H9 (cell line): ENCODE measurements at regions not wholly inside any gene's neighbourhood (a gene's known extent, or its start where the extent isn't known, plus 50 kb on each side); places are given as distances from the start of the nearest gene placed in this dataset.

Experiments
- DNase-seq: peaks from one replicate; pipeline ENCODE4 v3.0.0-alpha.2; 2017
- H2AFZ ChIP-seq: one replicate; pipeline ENCODE4 v1.6.1; 2013; ENCODE audit warnings: mild to moderate bottlenecking, low read length, control low read depth, moderate library complexity
- H2AK5ac ChIP-seq: 2 replicates; pipeline ENCODE4 v1.6.1; 2013; ENCODE audit warnings: low read length, control low read depth, mixed read lengths; ENCODE audit not compliant: insufficient read length
- H2BK120ac ChIP-seq: one replicate; pipeline ENCODE4 v1.6.1; 2013; ENCODE audit warnings: low read depth, mild to moderate bottlenecking, low read length, control low read depth, inconsistent platforms; ENCODE audit not compliant: poor library complexity, severe bottlenecking
- H2BK12ac ChIP-seq: 2 replicates; pipeline ENCODE4 v1.6.1; 2013; ENCODE audit warnings: low read length, control low read depth, mixed read lengths, low read depth; ENCODE audit not compliant: insufficient read length
- H2BK15ac ChIP-seq: 2 replicates; pipeline ENCODE4 v1.6.1; 2013; ENCODE audit warnings: low read depth, low read length, control low read depth
- H2BK20ac ChIP-seq: one replicate; pipeline ENCODE4 v1.6.1; 2013; ENCODE audit warnings: low read depth, mild to moderate bottlenecking, low read length, control low read depth, inconsistent platforms; ENCODE audit not compliant: poor library complexity, severe bottlenecking
- H2BK5ac ChIP-seq: 2 replicates; pipeline ENCODE4 v1.6.1; 2013; ENCODE audit warnings: low read length, control low read depth, mixed read lengths; ENCODE audit not compliant: insufficient read length
- H3K14ac ChIP-seq: 2 replicates; pipeline ENCODE4 v1.6.1; 2013; ENCODE audit warnings: low read length, control low read depth; ENCODE audit not compliant: insufficient read depth
- H3K18ac ChIP-seq: 2 replicates; pipeline ENCODE4 v1.6.1; 2013; ENCODE audit warnings: low read depth, mild to moderate bottlenecking, mixed read lengths, low read length, control low read depth; ENCODE audit not compliant: insufficient read length
- H3K23ac ChIP-seq: 2 replicates; pipeline ENCODE4 v1.6.1; 2013; ENCODE audit warnings: low read length, control low read depth, mixed read lengths, low read depth; ENCODE audit not compliant: insufficient read length
- H3K23me2 ChIP-seq: 2 replicates; pipeline ENCODE4 v1.6.1; 2013; ENCODE audit warnings: low read depth, mild to moderate bottlenecking, mixed read lengths, low read length, control low read depth; ENCODE audit not compliant: insufficient read length, poor library complexity, severe bottlenecking
- H3K27ac ChIP-seq: 2 replicates; pipeline ENCODE4 v1.5.1; 2013; ENCODE audit warnings: low read length, control low read depth, mixed read lengths, low read depth; ENCODE audit not compliant: insufficient read length
- H3K27me3 ChIP-seq: 2 replicates; pipeline ENCODE4 v1.6.1; 2013; ENCODE audit warnings: low read length, control low read depth, inconsistent platforms; ENCODE audit not compliant: insufficient read depth
- H3K4ac ChIP-seq: 2 replicates; pipeline ENCODE4 v1.6.1; 2013; ENCODE audit warnings: low read depth, mild to moderate bottlenecking, control low read depth, inconsistent platforms, low read length, moderate library complexity
- H3K4me1 ChIP-seq: 2 replicates; pipeline ENCODE4 v1.6.1; 2013; ENCODE audit warnings: low read length, control low read depth, inconsistent platforms; ENCODE audit not compliant: insufficient read depth
- H3K4me2 ChIP-seq: 2 replicates; pipeline ENCODE4 v1.6.1; 2013; ENCODE audit warnings: low read length, control low read depth, mixed read lengths; ENCODE audit not compliant: insufficient read length, insufficient read depth
- H3K56ac ChIP-seq: 2 replicates; pipeline ENCODE4 v1.6.1; 2013; ENCODE audit warnings: low read depth, mild to moderate bottlenecking, mixed read lengths, low read length, control low read depth; ENCODE audit not compliant: insufficient read length
- H3K79me1 ChIP-seq: 2 replicates; pipeline ENCODE4 v1.6.1; 2013; ENCODE audit warnings: low read depth, mild to moderate bottlenecking, moderate library complexity, low read length, control low read depth, inconsistent platforms; ENCODE audit not compliant: insufficient read depth, poor library complexity, severe bottlenecking
- H3K79me2 ChIP-seq: 2 replicates; pipeline ENCODE4 v1.6.1; 2013; ENCODE audit warnings: low read length, control low read depth, inconsistent platforms; ENCODE audit not compliant: insufficient read depth
- H3K9ac ChIP-seq: 2 replicates; pipeline ENCODE4 v1.6.1; 2013; ENCODE audit warnings: low read length, control low read depth, mixed read lengths; ENCODE audit not compliant: insufficient read length; ENCODE audit errors: extremely low read depth
- H3K9me3 ChIP-seq: one replicate; pipeline ENCODE4 v1.6.1; 2013; ENCODE audit warnings: low read depth, low read length, inconsistent platforms; ENCODE audit not compliant: control insufficient read depth
- H3T11ph ChIP-seq: one replicate; pipeline ENCODE4 v1.6.1; 2013; ENCODE audit warnings: mild to moderate bottlenecking, low read length, control low read depth, inconsistent platforms
- H4K20me1 ChIP-seq: one replicate; pipeline ENCODE4 v1.6.1; 2013; ENCODE audit not compliant: control insufficient read depth, insufficient read length, insufficient read depth
- H4K5ac ChIP-seq: 2 replicates; pipeline ENCODE4 v1.6.1; 2013; ENCODE audit warnings: low read depth, mild to moderate bottlenecking, mixed read lengths, low read length, control low read depth; ENCODE audit not compliant: insufficient read length
- H4K8ac ChIP-seq: replicated peaks from 2 replicates; pipeline ENCODE4 v1.6.1; 2013; ENCODE audit warnings: low read length, control low read depth, mixed read lengths, low read depth; ENCODE audit not compliant: insufficient read length
- H4K91ac ChIP-seq: 2 replicates; pipeline ENCODE4 v1.6.1; 2013; ENCODE audit warnings: low read depth, mild to moderate bottlenecking, moderate library complexity, mixed read lengths, low read length, control low read depth; ENCODE audit not compliant: insufficient read length
- H3K27ac Mint-ChIP-seq, 3 experiments: 2 replicates in 2 of 3; 3 replicates in 1 of 3; pipeline ENCODE4 v1.8.0; 2020 to 2021; ENCODE audit warnings: mixed read lengths in 3 of 3, mild to moderate bottlenecking in 1 of 3, moderate library complexity in 1 of 3
- H3K27me3 Mint-ChIP-seq: 2 replicates; pipeline ENCODE4 v1.8.0; 2021; ENCODE audit warnings: low read depth, mild to moderate bottlenecking, moderate library complexity, mixed read lengths
- H3K36me3 Mint-ChIP-seq, 3 experiments: 2 replicates in 2 of 3; 3 replicates in 1 of 3; pipeline ENCODE4 v1.8.0; 2020 to 2021; ENCODE audit warnings: low read depth in 3 of 3, mixed read lengths in 3 of 3; ENCODE audit not compliant: insufficient read depth in 1 of 3
- H3K4me1 Mint-ChIP-seq, 2 experiments: 2 replicates each; pipeline ENCODE4 v1.8.0; 2020; ENCODE audit warnings: mixed read lengths in 2 of 2
- H3K4me3 Mint-ChIP-seq, 2 experiments: 2 replicates in 1 of 2; 3 replicates in 1 of 2; pipeline ENCODE4 v1.8.0; 2020 to 2021; ENCODE audit warnings: mild to moderate bottlenecking in 2 of 2, mixed read lengths in 2 of 2, moderate library complexity in 1 of 2
- H3K9me3 Mint-ChIP-seq, 2 experiments: 2 replicates in 1 of 2; 3 replicates in 1 of 2; pipeline ENCODE4 v1.8.0; 2020; ENCODE audit warnings: mild to moderate bottlenecking in 2 of 2, mixed read lengths in 2 of 2, moderate library complexity in 1 of 2
- WGBS: extraction: QIAGEN DNeasy Blood & Tissue Kit; methylation state at CpG from one replicate; pipeline ENCODE4 v1.1.7; 2013; ENCODE audit warnings: missing lambda C conversion rate, low lambda C conversion rate, mixed read lengths; ENCODE audit not compliant: insufficient read length; ENCODE audit errors: extremely low coverage; 5-methylcytosine and 5-hydroxymethylcytosine counted together
- TF ChIP-seq, protein P1 (sequence below): fragments of 200-600 bp; sonication (generic); conservative IDR thresholded peaks from 3 replicates; pipeline ENCODE4 v1.8.0; 2021; ENCODE audit warnings: antibody characterized with exemption, mild to moderate bottlenecking

DNA sequence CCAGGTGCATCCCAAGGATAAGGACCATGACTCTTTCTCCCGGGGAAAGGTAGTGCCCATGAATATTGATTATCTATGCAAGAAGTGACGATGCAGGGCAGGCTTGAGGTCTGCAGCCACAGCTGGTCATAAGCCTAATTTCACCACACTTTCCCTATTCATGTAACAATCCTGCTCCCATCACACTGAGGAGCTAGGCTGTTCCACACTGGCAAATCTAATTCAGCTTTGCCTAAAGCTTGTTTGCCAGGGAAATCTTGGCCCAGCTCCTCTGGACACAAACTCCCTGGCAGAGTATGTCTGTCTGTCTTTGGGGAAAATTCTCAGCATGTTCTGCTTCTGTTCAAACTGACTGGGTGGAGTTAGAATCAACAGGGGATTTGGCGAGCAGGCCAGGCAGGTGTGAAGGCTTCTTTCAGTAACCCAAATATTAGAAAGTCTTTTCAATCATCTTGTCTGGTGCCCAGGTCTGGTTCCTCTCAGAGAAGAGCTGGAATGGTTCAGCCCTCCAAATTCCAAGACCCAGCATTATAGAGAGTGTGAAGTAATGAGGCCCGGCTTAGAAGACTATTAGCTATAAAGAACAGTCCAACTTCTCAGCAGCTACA is 88.5 kb upstream of the SPDL1 start:
- no peak overlapping the region for H3K9ac ChIP-seq
- Mint-ChIP-seq H3K27ac (no peak overlapping the region), H3K4me3 (no peak overlapping the region), H3K36me3 (no peaks in the 10 kb centered on the region), H3K9me3 (no peaks in the 10 kb centered on the region; a peak in 2 of 5 replicates), H3K4me1 (no peaks in the 10 kb centered on the region), H3K27me3 (no peaks in the 10 kb centered on the region; the same call in none of the 2 replicates)
- H4K20me1 ChIP-seq = no peaks in the 10 kb centered on the region
- H3K9me3 ChIP-seq = no peaks in the 10 kb centered on the region
- no peak overlapping the region for H4K8ac ChIP-seq
- no peak overlapping the region for H3K14ac ChIP-seq
- TF ChIP-seq, protein P1, sequence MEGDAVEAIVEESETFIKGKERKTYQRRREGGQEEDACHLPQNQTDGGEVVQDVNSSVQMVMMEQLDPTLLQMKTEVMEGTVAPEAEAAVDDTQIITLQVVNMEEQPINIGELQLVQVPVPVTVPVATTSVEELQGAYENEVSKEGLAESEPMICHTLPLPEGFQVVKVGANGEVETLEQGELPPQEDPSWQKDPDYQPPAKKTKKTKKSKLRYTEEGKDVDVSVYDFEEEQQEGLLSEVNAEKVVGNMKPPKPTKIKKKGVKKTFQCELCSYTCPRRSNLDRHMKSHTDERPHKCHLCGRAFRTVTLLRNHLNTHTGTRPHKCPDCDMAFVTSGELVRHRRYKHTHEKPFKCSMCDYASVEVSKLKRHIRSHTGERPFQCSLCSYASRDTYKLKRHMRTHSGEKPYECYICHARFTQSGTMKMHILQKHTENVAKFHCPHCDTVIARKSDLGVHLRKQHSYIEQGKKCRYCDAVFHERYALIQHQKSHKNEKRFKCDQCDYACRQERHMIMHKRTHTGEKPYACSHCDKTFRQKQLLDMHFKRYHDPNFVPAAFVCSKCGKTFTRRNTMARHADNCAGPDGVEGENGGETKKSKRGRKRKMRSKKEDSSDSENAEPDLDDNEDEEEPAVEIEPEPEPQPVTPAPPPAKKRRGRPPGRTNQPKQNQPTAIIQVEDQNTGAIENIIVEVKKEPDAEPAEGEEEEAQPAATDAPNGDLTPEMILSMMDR = no peak
- no peak overlapping the region for H3K56ac ChIP-seq
- H2BK15ac ChIP-seq = no peak overlapping the region
- H3K18ac ChIP-seq = no peak overlapping the region
- no peak overlapping the region for H2AK5ac ChIP-seq
- H3K79me2 ChIP-seq = no peaks in the 10 kb centered on the region
- H2BK20ac ChIP-seq = no peak overlapping the region
- no peak overlapping the region for H2BK12ac ChIP-seq
- H4K91ac ChIP-seq = no peak overlapping the region
- no CpG with 5 or more reads among the region's 4 CpGs for WGBS
- H3K4ac ChIP-seq = no peak overlapping the region
- H3K23me2 ChIP-seq = no peaks in the 10 kb centered on the region
- H4K5ac ChIP-seq = no peak overlapping the region
- H3K23ac ChIP-seq = no peak overlapping the region
- no peaks in the 10 kb centered on the region for H3K4me1 ChIP-seq
- H2AFZ ChIP-seq = no peak overlapping the region
- no peaks in the 10 kb centered on the region for H3K79me1 ChIP-seq
- H3T11ph ChIP-seq = no peak overlapping the region
- no peaks in the 10 kb centered on the region for H3K27me3 ChIP-seq
- H2BK120ac ChIP-seq = no peak overlapping the region
- no peak for DNase-seq
- H2BK5ac ChIP-seq = no peak overlapping the region
- H3K4me2 ChIP-seq = no peak overlapping the region
- H3K27ac ChIP-seq = no peak overlapping the region
